WERI-Rb-1 (cell line): ENCODE measurements at regions not wholly inside any gene's neighbourhood (a gene's known extent, or its start where the extent isn't known, plus 50 kb on each side); places are given as distances from the start of the nearest gene placed in this dataset.

Experiments used
- DNase-seq: peaks from one replicate; pipeline ENCODE4 v3.0.0-alpha.2; 2020
- H3K27ac ChIP-seq: fragments of 250-450 bp; sonication (Bioruptor Pico); 2 replicates; pipeline ENCODE4 v1.5.1; 2020; ENCODE audit warnings: mild to moderate bottlenecking, moderate library complexity
- H3K27me3 ChIP-seq: fragments of 250-450 bp; sonication (Bioruptor Pico); 2 replicates; pipeline ENCODE4 v1.5.1; 2021; ENCODE audit warnings: mild to moderate bottlenecking, low read depth, moderate library complexity; ENCODE audit not compliant: insufficient read depth, severe bottlenecking
- H3K36me3 ChIP-seq: fragments of 250-450 bp; sonication (Bioruptor Pico); 2 replicates; pipeline ENCODE4 v1.5.1; 2020; ENCODE audit warnings: mild to moderate bottlenecking, moderate library complexity
- H3K4me3 ChIP-seq: 2 replicates; pipeline ENCODE4 v1.5.1; 2011; ENCODE audit warnings: low read depth, mild to moderate bottlenecking, control low read depth, low read length
- H3K9me3 ChIP-seq: fragments of 250-450 bp; sonication (Bioruptor Pico); 2 replicates; pipeline ENCODE4 v1.5.1; 2021; ENCODE audit warnings: mild to moderate bottlenecking, moderate library complexity; ENCODE audit not compliant: severe bottlenecking
- CTCF ChIP-seq: IDR thresholded peaks from 2 replicates; pipeline ENCODE4 v1.5.1; 2011; ENCODE audit warnings: low read depth, mild to moderate bottlenecking, control low read depth, inconsistent platforms, low read length

- H3K9me3 ChIP-seq, result no peaks in the 10 kb centered on the region
- no peak overlapping the region for H3K4me3 ChIP-seq
- H3K27me3 ChIP-seq, result no peaks in the 10 kb centered on the region
- no peak for DNase-seq
- H3K27ac ChIP-seq, result no peak overlapping the region
- no peaks in the 10 kb centered on the region for H3K36me3 ChIP-seq
- TF ChIP-seq CTCF, result no peak
Observed at GRCh38 chr5:34502581-34502980, 153.5 kb upstream of the RAI14 start.

GRCh38 chr5:34503379-34504253, 152.5 kb upstream of the RAI14 start:
- Histone ChIP-seq H3K27ac (no peak overlapping the region), H3K4me3 (no peak overlapping the region), H3K27me3 (no peaks in the 10 kb centered on the region), H3K9me3 (no peaks in the 10 kb centered on the region), H3K36me3 (no peaks in the 10 kb centered on the region)
- DNase-seq, result no peak
- no peak for TF ChIP-seq CTCF

- H3K27me3 ChIP-seq, result no peaks in the 10 kb centered on the region
- H3K4me3 ChIP-seq, result no peak overlapping the region
- no peak for DNase-seq
- no peaks in the 10 kb centered on the region for H3K9me3 ChIP-seq
- no peaks in the 10 kb centered on the region for H3K36me3 ChIP-seq
- H3K27ac ChIP-seq, result no peak overlapping the region
- TF ChIP-seq CTCF, result no peak
Observed at GRCh38 chr5:34504967-34505366, 151.2 kb upstream of the RAI14 start.

- H3K9me3 ChIP-seq, result no peaks in the 10 kb centered on the region
- no peak overlapping the region for H3K4me3 ChIP-seq
- no peak overlapping the region for H3K27ac ChIP-seq
- no peaks in the 10 kb centered on the region for H3K27me3 ChIP-seq
- H3K36me3 ChIP-seq, result no peaks in the 10 kb centered on the region
- DNase-seq, result no peak
- TF ChIP-seq CTCF, result no peak
Observed at GRCh38 chr5:34505731-34506130, 150.4 kb upstream of the RAI14 start.

- H3K27ac ChIP-seq, result no peak overlapping the region
- H3K36me3 ChIP-seq, result no peaks in the 10 kb centered on the region
- no peaks in the 10 kb centered on the region for H3K9me3 ChIP-seq
- no peak overlapping the region for H3K4me3 ChIP-seq
- no peak for DNase-seq
- no peaks in the 10 kb centered on the region for H3K27me3 ChIP-seq
- no peak for TF ChIP-seq CTCF
Observed at GRCh38 chr5:34507933-34508332, 148.2 kb upstream of the RAI14 start.

GRCh38 chr5:34509392-34509791, 146.7 kb upstream of the RAI14 start:
- Histone ChIP-seq H3K27ac (no peak overlapping the region), H3K9me3 (no peaks in the 10 kb centered on the region), H3K4me3 (no peak overlapping the region), H3K27me3 (no peaks in the 10 kb centered on the region), H3K36me3 (no peaks in the 10 kb centered on the region)
- DNase-seq, result no peak
- TF ChIP-seq CTCF, result no peak
